ENCODE measurements at regions not wholly inside any gene's neighbourhood (a gene's known extent, or its start where the extent isn't known, plus 50 kb on each side); places are given as distances from the start of the nearest gene placed in this dataset.

DNA sequence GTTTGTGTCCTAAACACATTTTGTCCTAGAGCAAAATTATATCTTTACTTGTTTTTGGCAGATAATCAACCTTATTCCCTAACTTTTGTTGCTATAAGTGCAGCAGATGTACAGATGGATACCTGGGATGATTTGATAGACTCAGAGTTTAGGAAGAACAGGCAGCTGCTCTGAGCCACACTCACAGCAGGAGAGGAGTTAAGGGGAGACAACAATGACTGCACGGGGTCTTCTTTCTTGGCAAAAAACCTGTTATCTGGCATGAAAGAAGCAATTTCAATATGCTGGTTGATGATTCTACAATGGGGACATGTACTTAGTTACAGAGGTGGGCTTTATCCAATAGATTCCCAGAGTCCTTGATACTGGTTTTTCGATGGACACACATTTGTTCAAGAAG, 258.9 kb upstream of the PCDH9 start:
- TF ChIP-seq, protein P1, sequence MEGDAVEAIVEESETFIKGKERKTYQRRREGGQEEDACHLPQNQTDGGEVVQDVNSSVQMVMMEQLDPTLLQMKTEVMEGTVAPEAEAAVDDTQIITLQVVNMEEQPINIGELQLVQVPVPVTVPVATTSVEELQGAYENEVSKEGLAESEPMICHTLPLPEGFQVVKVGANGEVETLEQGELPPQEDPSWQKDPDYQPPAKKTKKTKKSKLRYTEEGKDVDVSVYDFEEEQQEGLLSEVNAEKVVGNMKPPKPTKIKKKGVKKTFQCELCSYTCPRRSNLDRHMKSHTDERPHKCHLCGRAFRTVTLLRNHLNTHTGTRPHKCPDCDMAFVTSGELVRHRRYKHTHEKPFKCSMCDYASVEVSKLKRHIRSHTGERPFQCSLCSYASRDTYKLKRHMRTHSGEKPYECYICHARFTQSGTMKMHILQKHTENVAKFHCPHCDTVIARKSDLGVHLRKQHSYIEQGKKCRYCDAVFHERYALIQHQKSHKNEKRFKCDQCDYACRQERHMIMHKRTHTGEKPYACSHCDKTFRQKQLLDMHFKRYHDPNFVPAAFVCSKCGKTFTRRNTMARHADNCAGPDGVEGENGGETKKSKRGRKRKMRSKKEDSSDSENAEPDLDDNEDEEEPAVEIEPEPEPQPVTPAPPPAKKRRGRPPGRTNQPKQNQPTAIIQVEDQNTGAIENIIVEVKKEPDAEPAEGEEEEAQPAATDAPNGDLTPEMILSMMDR (conservative IDR thresholded peaks at IDR 0.05 in 1 of 2, IDR thresholded peaks at IDR 0.05 in 1 of 2; ENCODE audit: low read depth in 1 of 2, low read length in 2 of 2), result no peak
- no peak for TF ChIP-seq EZH2 (IDR thresholded peaks at IDR 0.05; ENCODE audit: low read length, missing control alignments)

All from fibroblast of lung (primary cell).